Panc1 (cell line): ENCODE measurements at regions not wholly inside any gene's neighbourhood (a gene's known extent, or its start where the extent isn't known, plus 50 kb on each side); places are given as distances from the start of the nearest gene placed in this dataset.

Experiments
- ATAC-seq: fragments of 200-7000 bp; cut with Tn5 transposase; 2 replicates; pipeline ENCODE4 v1.9.1; 2020; ENCODE audit warnings: mild to moderate bottlenecking, moderate library complexity
- BruUV-seq: library from RNA; stranded (reverse); fragments of 400-500 nt; replicated peaks from 2 replicates; lab custom pipeline; 2021; lab: Mats Ljungman, UMichigan
- CTCF ChIA-PET: fragments of 300-600 bp; sonication (Branson Sonifier 250); formaldehyde crosslinking; loops from one replicate; lab custom pipeline; 2022; ENCODE audit warnings: antibody characterized with exemption; lab: Charles Lee
- POLR2A ChIA-PET: fragments of 300-600 bp; sonication (Branson Sonifier 250); formaldehyde crosslinking; loops from one replicate; lab custom pipeline; 2022; ENCODE audit warnings: antibody characterized with exemption; lab: Charles Lee
- DNase-seq: peaks from one replicate; pipeline ENCODE4 v3.0.0-alpha.2; 2010; ENCODE audit warnings: low read depth, low spot score
- H3K27ac ChIP-seq: 2 replicates; pipeline ENCODE4 v1.5.1; 2011; ENCODE audit warnings: mild to moderate bottlenecking, low read length, inconsistent platforms
- H3K27me3 ChIP-seq: fragments of 200-500 bp; sonication (Bioruptor generic); 2 replicates; pipeline ENCODE4 v1.6.0; 2014; ENCODE audit warnings: low read length, inconsistent platforms; ENCODE audit not compliant: control insufficient read depth, insufficient read depth
- H3K36me3 ChIP-seq: fragments of 200-500 bp; sonication (Bioruptor generic); 2 replicates; pipeline ENCODE4 v1.5.1; 2014; ENCODE audit warnings: inconsistent platforms, mild to moderate bottlenecking, low read length, moderate library complexity; ENCODE audit not compliant: control insufficient read depth, insufficient read depth
- H3K4me1 ChIP-seq: 2 replicates; pipeline ENCODE4 v1.5.1; 2011; ENCODE audit warnings: inconsistent platforms, mild to moderate bottlenecking, low read length, moderate library complexity; ENCODE audit not compliant: control insufficient read depth, insufficient read depth
- H3K4me3 ChIP-seq, 2 experiments: 2 replicates each; pipeline ENCODE4 v1.5.1; 2011 to 2012; ENCODE audit warnings: low read depth in 2 of 2, low read length in 2 of 2, mild to moderate bottlenecking in 2 of 2, inconsistent platforms in 1 of 2, moderate library complexity in 1 of 2
- H3K9me3 ChIP-seq: fragments of 200-500 bp; sonication (Bioruptor generic); 2 replicates; pipeline ENCODE4 v1.5.1; 2014; ENCODE audit warnings: low read depth, mild to moderate bottlenecking, inconsistent platforms, low read length, moderate library complexity; ENCODE audit not compliant: control insufficient read depth, insufficient read depth
- CTCF ChIP-seq: fragments of 450-650 bp; IDR thresholded peaks from 2 replicates; pipeline ENCODE4 v1.5.1; 2017; ENCODE audit warnings: mild to moderate bottlenecking
- POLR2AphosphoS5 ChIP-seq: IDR thresholded peaks from 2 replicates; pipeline ENCODE4 v1.6.1; 2012; ENCODE audit warnings: mild to moderate bottlenecking, low read depth, low read length, moderate library complexity
- REST ChIP-seq, 2 experiments: IDR thresholded peaks; 2 replicates each; pipeline ENCODE4 v1.6.1; 2011 to 2012; ENCODE audit warnings: low read depth in 2 of 2, control low read depth in 1 of 2, low read length in 1 of 2, mild to moderate bottlenecking in 1 of 2, moderate library complexity in 1 of 2; ENCODE audit not compliant: insufficient read depth in 1 of 2
- SIN3A ChIP-seq: IDR thresholded peaks from 2 replicates; pipeline ENCODE4 v1.6.1; 2012; ENCODE audit warnings: low read depth, mild to moderate bottlenecking, low read length, moderate library complexity, borderline replicate concordance; ENCODE audit not compliant: insufficient read depth
- TCF7L2 ChIP-seq: IDR thresholded peaks from 2 replicates; pipeline ENCODE4 v1.6.1; 2011; ENCODE audit warnings: mild to moderate bottlenecking, low read depth, low read length, inconsistent platforms
- in situ Hi-C: cut with HindIII; loops from 2 replicates; pipeline ENCODE4 v1.10.0; 2016; ENCODE audit warnings: low sequenced_read_pairs, low pct_unique_long_range_greater_than_20kb
- intact Hi-C: fragments of 100-400 bp; cut with micrococcal nuclease; formaldehyde crosslinking; loops from one replicate; pipeline ENCODE4 v1.10.0; 2022; ENCODE audit not compliant: unreplicated experiment

- Histone ChIP-seq H3K9me3 (no peaks in the 10 kb centered on the region), H3K36me3 (no peaks in the 10 kb centered on the region), H3K4me3 (no peak overlapping the region), H3K4me1 (no peaks in the 10 kb centered on the region), H3K27ac (no peak overlapping the region), H3K27me3 (no peaks in the 10 kb centered on the region)
- no TSS peak for BruUV-seq
- in situ Hi-C loops (no loop called here), intact Hi-C loops (no loop called here)
- ATAC-seq (no peak), DNase-seq (no peak)
- ChIA-PET POLR2A (no interaction called here), CTCF (no interaction called here)
- TF ChIP-seq POLR2AphosphoS5 = no peak
- no peak for TF ChIP-seq REST (IDR thresholded peaks at IDR 0.05; ENCODE audit: insufficient read depth in 1 of 2, low read depth in 2 of 2, low read length in 1 of 2)
Observed at GRCh38 chr12:78559886-78560285, 304.7 kb upstream of the SYT1 start.

GRCh38 chr12:78560633-78561032 is 303.9 kb upstream of the SYT1 start:
- in situ Hi-C loops = no loop called here
- Histone ChIP-seq H3K9me3 (no peaks in the 10 kb centered on the region), H3K36me3 (no peaks in the 10 kb centered on the region), H3K27me3 (no peaks in the 10 kb centered on the region), H3K4me1 (no peaks in the 10 kb centered on the region), H3K27ac (no peak overlapping the region), H3K4me3 (no peak overlapping the region)
- CTCF ChIA-PET = no interaction called here
- no TSS peak for BruUV-seq
- DNase-seq = no peak
- POLR2A ChIA-PET = no interaction called here
- no peak for ATAC-seq
- TF ChIP-seq POLR2AphosphoS5 (no peak), REST (IDR thresholded peaks at IDR 0.05; ENCODE audit: insufficient read depth in 1 of 2, low read depth in 2 of 2, low read length in 1 of 2) (no peak), CTCF (no peak), SIN3A (no peak), TCF7L2 (no peak)
- intact Hi-C loops = no loop called here
